Mononuclear cell (primary cell): ENCODE measurements at regions not wholly inside any gene's neighbourhood (a gene's known extent, or its start where the extent isn't known, plus 50 kb on each side); places are given as distances from the start of the nearest gene placed in this dataset.

Experiments
- H3K27me3 ChIP-seq: 2 replicates; pipeline ENCODE4 v1.6.0; 2011; ENCODE audit warnings: low read length, control low read depth; ENCODE audit not compliant: insufficient read depth
- H3K4me1 ChIP-seq: 2 replicates; pipeline ENCODE4 v1.5.1; 2011; ENCODE audit warnings: mild to moderate bottlenecking, low read length, control low read depth; ENCODE audit not compliant: insufficient read depth
- H3K4me3 ChIP-seq: 2 replicates; pipeline ENCODE4 v1.5.1; 2011; ENCODE audit warnings: mild to moderate bottlenecking, low read length, moderate library complexity
- H3K9me3 ChIP-seq: 2 replicates; pipeline ENCODE4 v1.5.1; 2011; ENCODE audit warnings: low read depth, mild to moderate bottlenecking, control low read depth, low read length

DNA sequence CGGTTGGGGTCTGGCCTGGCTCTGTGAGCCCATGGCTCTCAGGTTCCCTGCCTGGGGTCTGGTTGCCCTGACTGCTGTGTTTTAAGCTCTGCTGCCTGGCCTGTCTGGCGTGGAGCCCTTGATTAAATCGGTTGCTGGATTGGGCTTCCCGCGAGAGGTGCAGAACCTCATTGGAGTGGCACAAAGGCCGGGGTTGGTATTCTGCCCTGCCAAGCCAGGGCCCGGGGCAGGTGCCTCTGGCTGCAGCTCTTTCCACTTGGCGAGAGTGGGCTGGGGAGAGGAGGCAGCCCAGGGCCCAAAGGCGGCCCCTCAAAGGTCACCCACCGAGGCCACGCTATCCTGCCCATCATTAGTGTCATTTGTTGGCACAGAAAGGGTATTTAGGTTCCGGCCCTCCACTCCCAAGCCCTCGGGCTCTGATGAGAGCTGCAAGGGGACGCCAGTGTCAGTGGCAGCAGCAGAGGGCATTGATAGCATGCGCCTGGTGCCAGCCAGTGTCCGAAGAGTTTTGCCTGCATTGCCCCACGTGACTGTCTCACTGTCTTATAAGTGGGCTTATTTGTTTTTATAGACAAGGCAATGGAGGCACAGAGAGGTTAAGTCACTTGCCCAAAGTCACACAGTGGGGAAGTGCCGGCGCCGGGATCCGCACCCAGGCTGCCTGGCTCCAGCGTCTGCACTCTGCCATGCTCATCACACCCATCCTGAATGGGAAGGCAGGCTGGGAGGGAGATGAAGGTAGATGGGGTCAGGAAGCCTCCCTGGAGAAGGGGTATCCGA, 68.0 kb upstream of the CIBAR2 start:
- no peaks in the 10 kb centered on the region for H3K27me3 ChIP-seq
- H3K9me3 ChIP-seq = no peaks in the 10 kb centered on the region
- no peak overlapping the region for H3K4me3 ChIP-seq
- no peaks in the 10 kb centered on the region for H3K4me1 ChIP-seq

DNA sequence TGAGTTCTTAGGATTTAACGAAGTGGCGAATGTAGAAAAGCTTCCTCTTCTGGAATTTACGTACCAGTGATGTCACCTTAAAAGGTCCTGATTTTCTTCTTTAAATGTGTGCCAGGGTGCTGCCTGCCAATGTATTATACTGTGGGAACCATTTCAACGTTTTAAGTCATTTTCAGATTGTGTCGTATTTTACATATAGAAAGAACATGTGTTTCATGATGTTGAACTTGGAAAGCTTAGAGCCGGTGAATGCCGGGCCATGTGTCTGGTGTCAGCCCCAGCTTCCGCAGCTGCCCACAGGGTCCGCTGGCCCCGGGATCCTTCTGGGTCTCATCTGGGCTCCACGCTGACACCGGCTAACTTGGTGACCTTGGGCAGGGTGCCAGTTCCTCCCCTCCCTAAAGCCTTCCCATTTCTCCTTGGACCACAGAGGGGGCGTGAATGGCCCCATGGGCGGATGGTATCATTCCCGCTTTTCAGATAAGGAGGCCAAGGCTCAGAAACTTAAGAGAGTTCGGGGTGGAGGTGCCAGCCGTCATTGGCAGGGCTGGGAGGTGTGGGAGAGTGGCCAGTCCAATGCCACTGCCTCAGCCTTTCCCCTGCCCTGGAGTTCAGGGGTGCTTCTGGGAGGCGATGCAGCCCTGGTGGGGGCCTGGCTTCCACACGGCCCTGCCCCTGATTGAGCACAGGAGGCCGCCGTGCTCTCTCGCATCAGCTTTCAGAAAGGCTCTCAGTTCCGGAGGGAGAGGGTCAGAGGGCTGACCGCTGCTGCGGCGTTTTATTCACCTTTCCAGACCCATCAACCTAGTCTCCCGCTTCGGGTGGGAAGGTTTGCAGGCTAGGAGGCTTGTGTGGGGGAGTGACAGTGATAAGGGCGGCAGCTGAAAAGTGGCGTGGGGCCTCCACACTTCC, 68.8 kb upstream of the CIBAR2 start:
- Histone ChIP-seq H3K4me1 (no peaks in the 10 kb centered on the region), H3K4me3 (no peak overlapping the region), H3K9me3 (no peaks in the 10 kb centered on the region), H3K27me3 (no peaks in the 10 kb centered on the region)

DNA sequence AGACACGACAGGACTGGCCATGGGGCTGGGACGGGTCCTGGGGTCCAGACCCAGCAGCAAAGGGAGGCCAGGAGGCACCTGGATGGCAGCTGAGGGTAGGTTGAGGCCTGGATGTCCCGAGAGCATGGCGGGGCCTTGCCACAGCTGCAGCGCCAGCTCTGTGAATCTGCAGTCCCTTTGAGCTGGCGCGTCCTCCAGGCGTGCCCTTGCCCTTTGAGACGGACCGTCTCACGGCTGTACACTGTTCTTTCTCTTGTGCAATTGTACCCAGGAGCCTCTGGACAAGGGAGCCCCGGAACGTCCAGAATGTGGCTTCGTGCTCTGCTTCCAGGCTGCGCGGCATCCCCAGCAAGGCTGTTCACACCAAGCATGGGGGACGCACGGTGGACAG, 69.5 kb upstream of the CIBAR2 start:
- H3K4me3 ChIP-seq = no peak overlapping the region
- H3K27me3 ChIP-seq = no peaks in the 10 kb centered on the region
- no peaks in the 10 kb centered on the region for H3K4me1 ChIP-seq
- no peaks in the 10 kb centered on the region for H3K9me3 ChIP-seq

DNA sequence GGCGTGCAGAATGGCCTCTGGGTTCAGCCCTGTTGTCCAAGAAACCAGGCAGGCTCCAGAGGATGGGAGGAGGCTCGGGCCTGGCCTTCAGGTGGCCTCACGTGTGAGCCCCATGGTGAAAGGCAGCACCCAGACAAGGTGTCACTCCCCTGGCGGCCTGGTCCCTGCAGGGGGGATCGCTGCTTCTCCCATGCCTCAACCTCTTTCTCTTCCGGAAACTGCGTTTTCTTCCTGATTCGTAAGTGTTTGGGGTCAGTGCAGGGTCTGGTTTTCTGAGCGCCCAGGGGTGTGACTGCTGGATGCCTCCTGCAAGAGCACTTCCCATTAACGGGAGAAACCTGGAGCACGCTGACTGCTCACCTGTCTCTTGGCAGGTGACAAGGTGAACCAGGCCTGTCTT, 70.0 kb upstream of the CIBAR2 start:
- Histone ChIP-seq H3K4me1 (no peaks in the 10 kb centered on the region), H3K27me3 (no peaks in the 10 kb centered on the region), H3K9me3 (no peaks in the 10 kb centered on the region), H3K4me3 (no peak overlapping the region)

DNA sequence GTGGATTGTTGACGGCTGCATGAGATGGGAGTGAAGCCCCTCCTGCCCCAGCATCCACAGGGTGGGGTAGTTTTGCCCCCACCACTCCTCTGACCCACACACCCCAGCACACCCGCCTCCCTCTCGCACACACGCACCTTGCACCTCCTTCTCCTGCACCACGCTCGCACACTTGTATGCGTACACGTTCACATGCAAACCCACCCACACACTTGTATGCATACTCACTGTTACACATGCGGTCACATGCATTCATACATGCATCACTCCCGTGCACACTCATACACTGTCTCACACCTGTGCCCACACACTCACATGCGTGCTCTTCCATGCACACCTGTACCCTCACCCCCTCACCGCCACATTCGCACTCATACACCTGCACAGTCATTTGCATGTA, 70.5 kb upstream of the CIBAR2 start:
- no peaks in the 10 kb centered on the region for H3K4me1 ChIP-seq
- no peak overlapping the region for H3K4me3 ChIP-seq
- no peaks in the 10 kb centered on the region for H3K27me3 ChIP-seq
- H3K9me3 ChIP-seq = no peaks in the 10 kb centered on the region

DNA sequence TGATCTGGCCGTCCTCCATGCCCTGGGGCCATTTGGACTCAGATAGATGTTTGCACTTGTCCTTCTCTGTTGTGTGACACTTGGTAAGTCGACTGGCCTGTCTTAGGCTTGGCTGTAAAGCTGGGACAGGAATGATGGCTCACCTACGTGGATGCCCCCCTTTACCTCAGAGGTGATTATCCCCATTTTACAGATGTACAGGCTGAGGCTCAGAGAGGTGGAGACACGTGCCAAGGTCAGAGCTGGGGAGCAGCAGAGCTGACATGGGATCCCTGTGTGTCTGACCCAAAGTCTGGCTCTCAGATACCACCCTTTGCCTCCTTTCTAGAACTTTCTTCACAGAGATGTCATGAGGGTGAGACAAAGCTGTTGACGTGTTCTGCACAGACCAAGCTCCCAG, 71.3 kb upstream of the CIBAR2 start:
- Histone ChIP-seq H3K9me3 (no peaks in the 10 kb centered on the region), H3K4me1 (no peaks in the 10 kb centered on the region), H3K4me3 (no peak overlapping the region), H3K27me3 (no peaks in the 10 kb centered on the region)

DNA sequence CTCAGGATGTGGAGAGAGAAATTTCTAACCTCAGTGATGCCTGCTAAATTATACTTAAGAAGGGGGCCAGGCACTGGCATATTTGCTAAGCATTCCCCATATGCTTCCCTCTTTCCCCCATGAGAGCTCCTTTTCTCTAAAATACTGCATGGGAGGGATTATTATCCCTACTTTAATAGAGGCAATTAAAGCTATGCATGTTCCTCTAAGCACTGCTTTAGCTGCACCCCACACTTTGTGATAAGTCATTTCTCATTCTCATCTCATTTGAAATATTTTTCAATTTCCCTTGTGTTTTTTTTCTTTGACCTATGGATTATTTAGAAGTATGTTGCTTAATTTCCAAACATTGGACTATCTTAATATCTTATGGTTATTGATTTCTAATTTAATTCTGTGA, 72.1 kb upstream of the CIBAR2 start:
- Histone ChIP-seq H3K27me3 (no peaks in the 10 kb centered on the region), H3K4me3 (no peak overlapping the region), H3K4me1 (no peaks in the 10 kb centered on the region), H3K9me3 (no peaks in the 10 kb centered on the region)

DNA sequence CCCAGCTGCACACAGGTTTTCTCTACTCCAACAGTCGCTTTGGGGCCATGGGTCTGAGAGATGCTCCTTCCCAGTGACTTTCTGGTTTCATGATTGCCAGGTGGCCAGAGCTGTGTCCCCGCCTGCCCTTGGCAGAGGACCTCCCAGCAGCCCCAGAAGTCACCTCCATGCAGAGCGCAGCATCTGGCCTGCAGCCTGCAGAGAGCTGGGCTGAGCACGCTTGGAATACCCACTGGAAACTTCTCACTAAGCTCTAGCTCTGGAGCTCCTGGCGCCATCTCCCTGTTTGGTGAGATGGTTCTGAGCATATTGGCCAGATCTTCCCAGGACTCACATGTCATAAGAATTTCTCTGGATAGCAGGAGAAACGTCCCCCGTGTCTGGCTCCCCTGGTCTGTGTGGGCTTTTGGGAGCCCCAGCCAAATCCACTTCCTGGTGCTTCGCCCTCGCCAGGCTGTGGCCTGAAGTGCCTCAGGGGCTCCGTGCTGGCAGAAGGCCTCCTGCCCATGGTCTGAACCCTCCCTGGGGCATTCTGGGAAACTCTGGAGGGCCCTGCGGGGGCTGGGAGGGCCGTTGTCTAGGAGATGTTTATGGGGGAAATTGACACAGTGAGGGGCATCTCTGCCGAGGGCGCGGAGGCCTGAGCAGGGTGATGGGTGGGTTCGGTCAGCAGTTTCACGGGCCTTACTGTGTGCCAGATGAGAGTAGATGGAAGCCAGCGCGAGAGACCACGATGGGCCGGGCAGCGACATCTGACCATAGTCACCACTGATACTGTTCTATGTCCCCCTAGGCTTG, 73.2 kb upstream of the CIBAR2 start:
- Histone ChIP-seq H3K4me3 (no peak overlapping the region), H3K9me3 (no peaks in the 10 kb centered on the region), H3K4me1 (no peaks in the 10 kb centered on the region), H3K27me3 (no peaks in the 10 kb centered on the region)

DNA sequence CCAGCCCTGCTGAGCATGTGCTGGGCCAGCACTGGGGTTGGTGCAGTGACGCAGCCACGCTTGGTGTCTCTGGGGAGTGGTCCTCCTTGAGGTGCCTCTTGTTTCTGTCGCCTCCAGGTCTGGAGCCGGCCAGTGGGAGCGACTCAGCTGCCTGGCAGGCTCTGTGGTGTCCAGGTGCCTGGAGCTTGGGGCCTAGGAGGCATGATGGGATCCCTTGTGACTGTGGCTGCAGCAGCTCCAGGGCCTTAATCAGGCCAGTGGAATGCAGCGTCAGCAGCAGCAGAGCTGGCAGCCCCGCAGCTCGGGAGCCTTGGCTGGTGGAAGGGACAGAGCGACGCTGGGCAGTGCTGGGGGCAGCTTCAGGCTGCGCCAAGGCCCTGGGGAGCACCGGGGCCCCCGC, 74.7 kb upstream of the CIBAR2 start:
- Histone ChIP-seq H3K9me3 (no peaks in the 10 kb centered on the region), H3K4me1 (no peaks in the 10 kb centered on the region), H3K4me3 (no peak overlapping the region), H3K27me3 (no peaks in the 10 kb centered on the region)

DNA sequence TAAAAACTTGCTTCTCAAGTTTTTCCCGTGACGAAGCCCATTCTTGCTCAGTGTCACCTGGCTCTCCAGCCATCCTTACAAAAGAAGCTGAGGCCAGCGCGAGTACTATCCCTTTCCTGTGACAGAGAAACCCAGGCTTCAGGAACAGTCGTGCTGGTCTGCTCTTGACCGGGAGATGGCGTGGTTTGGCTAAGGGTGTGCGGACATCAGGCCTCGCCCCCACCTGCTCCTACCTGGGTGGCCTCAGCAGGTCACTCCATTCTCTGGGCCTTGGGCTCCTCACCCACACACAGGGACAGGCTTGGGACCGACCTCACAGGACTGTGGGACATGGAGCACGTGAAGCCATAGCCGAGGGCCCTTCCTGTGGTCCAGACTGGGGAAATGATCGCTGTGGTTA, 75.2 kb upstream of the CIBAR2 start:
- H3K4me1 ChIP-seq = no peaks in the 10 kb centered on the region
- H3K9me3 ChIP-seq = no peaks in the 10 kb centered on the region
- no peaks in the 10 kb centered on the region for H3K27me3 ChIP-seq
- no peak overlapping the region for H3K4me3 ChIP-seq

DNA sequence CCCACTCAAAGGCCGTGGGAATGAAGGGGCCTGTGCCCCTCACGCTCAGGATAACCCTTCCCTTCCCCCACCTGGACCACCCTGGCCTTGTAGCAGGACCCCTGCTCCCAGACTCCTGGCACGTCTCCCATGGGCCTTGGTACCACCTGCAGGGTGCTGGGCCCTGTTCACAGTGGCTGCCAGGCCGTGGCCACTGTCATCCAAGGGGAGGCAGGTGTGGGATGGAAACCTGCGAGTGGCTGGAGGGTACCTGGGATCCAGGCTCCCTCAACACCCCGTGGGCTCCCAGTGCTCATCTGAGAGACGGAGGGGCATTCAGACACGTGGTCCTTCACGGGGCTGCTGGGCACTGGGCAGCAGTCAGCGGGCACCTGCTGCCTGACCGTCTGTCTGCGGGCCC, 75.6 kb upstream of the CIBAR2 start:
- no peaks in the 10 kb centered on the region for H3K27me3 ChIP-seq
- H3K4me3 ChIP-seq = no peak overlapping the region
- no peaks in the 10 kb centered on the region for H3K4me1 ChIP-seq
- no peaks in the 10 kb centered on the region for H3K9me3 ChIP-seq

DNA sequence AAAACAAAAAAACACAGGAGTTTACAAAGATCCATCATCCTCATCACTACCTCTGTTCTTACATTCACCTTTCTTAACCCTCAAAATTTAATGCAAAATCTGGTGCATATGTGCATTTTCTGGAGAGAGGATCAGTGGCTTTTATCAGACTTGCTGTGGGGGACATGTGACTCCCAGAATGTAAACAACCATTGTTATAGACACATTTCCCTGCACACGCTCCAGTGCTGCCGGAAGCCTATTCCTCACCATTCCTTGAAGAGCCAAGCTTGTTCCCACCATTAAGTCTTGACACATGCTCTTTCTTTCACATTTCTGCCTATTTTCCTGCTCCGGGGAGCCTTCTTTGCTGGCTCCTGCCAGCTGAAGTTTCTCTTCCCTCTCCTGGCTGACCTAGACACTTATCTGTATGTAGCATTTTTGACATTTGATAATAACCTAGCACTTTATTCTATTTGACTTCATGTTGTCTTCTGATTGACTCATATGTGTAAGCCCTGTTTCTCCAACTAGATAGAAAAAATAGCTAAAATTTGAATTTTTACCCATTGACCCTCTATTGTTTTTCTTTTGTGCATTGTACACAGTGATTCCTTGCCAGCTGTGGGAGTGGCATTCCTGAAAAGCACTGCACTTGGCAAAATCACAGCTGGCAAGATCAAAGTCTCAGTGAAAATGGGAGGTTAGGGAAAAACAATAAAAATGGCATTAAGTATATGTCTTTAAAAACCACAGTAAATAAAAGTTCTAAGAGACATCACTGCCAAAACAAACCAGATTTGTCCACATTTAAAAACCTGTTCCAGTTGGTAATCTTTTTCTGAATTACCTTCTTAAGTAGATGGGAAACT, 76.8 kb upstream of the CIBAR2 start:
- Histone ChIP-seq H3K4me1 (no peaks in the 10 kb centered on the region), H3K9me3 (no peaks in the 10 kb centered on the region), H3K27me3 (no peaks in the 10 kb centered on the region), H3K4me3 (no peak overlapping the region)

DNA sequence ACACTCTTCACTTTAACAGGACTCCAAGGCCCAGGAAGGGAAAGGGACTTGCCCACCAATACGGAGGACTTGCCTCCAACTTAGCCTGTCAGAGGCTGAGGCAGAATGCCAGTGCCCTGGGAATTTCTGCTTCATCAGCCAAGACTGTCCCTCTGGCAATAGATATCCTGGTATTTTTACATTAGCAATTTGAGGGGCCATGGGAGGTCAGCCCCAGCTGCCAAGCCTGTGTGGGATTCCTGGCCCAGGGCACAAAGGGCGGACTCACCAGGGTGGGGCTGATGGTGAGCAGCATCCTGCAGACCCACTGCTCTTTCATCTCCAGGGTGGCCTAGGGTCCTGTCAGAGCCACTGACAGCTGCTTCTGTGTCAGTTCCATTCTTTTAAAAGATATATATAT, 78.3 kb upstream of the CIBAR2 start:
- H3K4me3 ChIP-seq = no peak overlapping the region
- no peaks in the 10 kb centered on the region for H3K4me1 ChIP-seq
- no peaks in the 10 kb centered on the region for H3K9me3 ChIP-seq
- H3K27me3 ChIP-seq = no peaks in the 10 kb centered on the region

DNA sequence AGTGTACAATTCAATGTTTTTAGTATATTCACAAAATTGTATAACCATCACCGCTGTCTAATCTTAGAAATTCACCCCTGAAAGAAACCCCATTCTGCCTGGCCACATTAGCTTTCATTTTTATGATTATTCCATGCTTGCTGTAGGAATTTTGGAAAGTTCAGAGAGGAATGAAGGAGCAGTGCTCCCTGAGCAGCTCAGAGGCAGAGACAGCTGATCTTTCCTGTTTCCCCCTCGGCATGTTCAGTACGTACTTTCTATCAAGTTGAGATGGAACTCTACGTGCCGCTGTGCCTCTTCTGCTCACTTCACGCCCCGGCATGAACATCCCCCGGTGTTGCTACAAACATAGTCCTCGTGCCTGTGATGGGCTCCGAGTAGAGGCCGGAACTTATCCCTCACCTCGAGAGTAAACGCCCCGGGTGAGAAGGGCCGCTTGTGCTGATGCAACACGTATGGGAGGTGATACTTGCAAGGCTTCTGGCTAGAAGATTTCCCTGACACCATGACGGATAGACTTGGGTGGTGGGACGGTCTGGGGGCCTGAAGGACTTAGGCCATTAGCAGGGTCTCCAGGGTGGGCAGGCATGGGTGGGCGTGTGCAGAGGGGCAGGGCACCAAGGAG, 79.2 kb upstream of the CIBAR2 start:
- Histone ChIP-seq H3K9me3 (no peaks in the 10 kb centered on the region), H3K4me3 (no peak overlapping the region), H3K4me1 (no peaks in the 10 kb centered on the region), H3K27me3 (no peaks in the 10 kb centered on the region)
